GM19397 (cell line): ENCODE measurements at regions not wholly inside any gene's neighbourhood (a gene's known extent, or its start where the extent isn't known, plus 50 kb on each side); places are given as distances from the start of the nearest gene placed in this dataset.
"Not testable (repeated sequence)": the region's sequence is repeated elsewhere in the genome, so short reads cannot be mapped to it uniquely, and the experiment has no call there.

Experiments used
- ATAC-seq: cut with Tn5 transposase; IDR thresholded peaks from one replicate; pipeline ENCODE4 v1.9.1; 2021; ENCODE audit warnings: mild to moderate bottlenecking, moderate library complexity; ENCODE audit not compliant: unreplicated experiment

DNA sequence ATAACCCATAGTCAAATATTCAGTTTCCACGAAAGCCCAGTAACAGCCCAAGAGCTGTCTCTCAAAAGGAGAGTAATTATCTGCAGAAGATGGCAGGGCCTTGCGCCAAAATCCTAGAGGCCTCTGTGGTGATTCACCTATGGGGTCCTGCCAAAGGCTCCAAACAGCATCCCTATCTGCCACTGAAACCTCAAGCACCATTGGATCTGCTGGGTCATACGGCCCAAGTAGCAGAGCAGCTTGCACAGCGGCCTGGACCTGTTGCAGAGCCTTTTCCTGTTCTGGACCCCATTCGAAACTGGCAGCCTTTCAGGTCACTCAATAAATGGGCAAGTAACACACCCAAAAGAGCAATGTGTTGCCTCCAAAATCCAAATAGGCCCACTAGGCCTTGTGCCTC, 183.2 kb upstream of the IPO5 start:
- ATAC-seq = not testable (repeated sequence)

DNA sequence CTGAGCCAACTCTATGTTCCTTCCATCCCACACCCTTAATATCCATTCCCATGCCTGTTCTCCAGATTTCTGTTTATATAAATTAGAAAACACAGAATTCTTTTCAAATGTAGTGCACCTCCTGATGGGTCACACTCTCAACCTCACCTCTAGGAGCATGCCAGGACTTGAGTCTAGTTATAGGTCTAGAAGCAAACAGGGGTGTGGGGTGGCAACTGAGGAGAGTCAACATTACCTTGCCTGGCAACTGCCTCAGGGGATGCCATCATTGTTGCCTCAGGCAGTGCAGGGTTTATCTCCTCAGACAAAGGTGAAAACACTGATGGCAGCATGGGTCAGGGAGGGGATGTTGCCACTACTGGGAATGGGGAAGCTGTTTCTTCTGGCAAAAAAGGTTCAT, 181.0 kb upstream of the IPO5 start:
- ATAC-seq = not testable (repeated sequence)

DNA sequence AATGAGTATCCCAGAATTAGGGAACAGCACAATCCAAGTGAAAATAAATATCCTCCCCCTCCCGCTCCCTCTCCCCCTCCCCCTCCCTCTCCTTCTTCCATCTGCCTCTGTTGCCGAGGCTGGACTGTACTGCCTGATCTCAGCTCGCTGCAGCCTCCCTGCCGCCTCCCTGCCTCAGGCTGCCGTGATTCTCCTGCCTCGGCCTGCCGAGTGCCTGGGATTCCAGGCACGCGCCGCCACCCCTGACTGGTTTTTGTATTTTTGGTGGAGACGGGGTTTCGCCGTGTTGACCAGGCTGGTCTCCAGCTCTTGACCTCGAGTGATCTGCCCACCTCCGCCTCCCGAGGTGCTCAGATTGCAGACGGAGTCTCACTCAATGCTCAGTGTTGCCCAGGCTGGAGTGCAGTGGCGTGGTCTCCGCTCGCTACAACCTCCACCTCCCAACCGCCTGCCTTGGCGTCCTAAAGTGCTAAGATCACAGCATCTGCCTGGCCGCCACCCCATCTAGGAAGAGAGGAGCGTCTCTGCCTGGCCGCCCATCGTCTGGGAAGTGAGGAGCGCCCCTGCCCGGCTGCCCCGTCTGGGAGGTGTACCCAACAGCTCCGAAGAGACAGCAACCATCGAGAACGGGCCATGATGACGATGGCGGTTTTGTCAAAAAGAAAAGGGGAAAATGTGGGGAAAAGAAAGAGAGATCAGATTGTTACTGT, 178.9 kb upstream of the IPO5 start:
- not testable (repeated sequence) for ATAC-seq

DNA sequence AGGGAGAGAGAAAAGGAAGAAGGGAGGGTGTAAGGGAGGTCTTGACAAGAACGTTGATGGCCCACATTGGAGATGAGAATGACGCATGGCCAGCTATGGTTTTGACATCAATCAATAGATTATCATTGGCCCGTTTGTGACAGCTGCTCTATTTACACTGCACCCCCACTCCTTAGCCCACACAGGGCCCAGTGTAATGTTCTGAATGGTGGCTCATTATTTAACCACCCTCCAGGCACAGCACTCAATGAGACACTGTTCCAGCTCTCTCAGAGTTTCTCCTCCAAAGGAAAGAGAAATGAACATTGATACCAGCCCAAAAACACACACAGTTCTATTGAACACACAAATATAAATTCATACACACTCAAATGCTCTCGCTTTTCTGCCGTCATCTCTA, 173.0 kb upstream of the IPO5 start:
- ATAC-seq = no peak

DNA sequence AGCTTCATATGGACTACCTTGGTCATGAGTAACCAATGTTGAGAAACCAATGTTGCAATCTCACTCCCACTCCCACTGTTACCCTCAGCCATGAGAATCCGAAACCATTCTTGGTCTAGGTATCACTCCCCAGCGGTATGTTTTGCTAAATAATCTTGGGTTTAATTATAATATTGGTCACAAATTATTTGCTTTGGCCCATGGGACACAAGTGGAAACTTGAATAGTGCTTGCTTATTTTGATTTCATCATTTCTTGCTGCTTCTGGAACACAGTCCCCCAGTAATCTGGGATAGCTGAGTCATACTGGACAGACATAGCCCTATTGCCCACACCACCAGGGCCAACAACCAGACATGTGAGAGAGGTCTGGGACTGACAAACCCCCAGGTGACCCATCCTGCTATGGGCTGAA, 171.6 kb upstream of the IPO5 start:
- ATAC-seq = no peak

DNA sequence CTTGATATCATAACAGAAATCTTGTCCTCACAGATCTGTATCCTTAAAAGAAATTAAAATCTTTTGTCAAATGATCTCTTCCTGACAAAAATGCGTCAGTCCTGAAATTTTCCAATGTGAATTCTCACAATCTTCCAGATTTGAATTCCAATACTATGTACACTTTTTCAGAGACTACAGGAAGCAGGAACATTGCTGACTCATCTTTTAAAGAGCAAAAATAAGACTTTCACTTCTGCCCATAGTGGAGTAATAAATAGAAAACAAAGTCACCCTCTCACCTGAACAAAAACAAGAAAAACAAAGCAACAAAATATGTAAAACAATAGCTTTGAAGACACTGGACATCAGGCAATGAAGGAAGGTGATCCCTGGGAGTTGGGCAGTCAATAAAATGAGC, 167.0 kb upstream of the IPO5 start:
- ATAC-seq = no peak

DNA sequence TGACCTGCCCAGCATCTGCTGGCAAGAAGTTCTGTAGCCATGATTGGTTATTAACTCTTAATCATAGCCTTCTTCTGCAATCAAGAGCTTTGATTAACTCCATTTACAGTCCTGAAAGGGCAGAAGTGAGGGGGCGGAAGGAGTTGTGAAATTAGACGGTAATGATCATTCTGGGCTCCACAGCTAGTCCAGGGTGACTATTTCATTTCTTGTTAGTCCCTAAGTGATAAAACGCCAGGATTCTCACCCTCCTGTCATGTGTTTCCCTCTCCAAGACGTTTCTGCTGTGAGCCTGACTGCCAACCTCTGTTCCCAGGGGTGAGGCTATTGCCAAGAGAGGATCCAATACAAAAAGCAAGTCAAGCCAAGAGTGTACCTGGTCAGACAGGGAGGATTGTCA, 155.9 kb upstream of the IPO5 start:
- ATAC-seq = no peak

DNA sequence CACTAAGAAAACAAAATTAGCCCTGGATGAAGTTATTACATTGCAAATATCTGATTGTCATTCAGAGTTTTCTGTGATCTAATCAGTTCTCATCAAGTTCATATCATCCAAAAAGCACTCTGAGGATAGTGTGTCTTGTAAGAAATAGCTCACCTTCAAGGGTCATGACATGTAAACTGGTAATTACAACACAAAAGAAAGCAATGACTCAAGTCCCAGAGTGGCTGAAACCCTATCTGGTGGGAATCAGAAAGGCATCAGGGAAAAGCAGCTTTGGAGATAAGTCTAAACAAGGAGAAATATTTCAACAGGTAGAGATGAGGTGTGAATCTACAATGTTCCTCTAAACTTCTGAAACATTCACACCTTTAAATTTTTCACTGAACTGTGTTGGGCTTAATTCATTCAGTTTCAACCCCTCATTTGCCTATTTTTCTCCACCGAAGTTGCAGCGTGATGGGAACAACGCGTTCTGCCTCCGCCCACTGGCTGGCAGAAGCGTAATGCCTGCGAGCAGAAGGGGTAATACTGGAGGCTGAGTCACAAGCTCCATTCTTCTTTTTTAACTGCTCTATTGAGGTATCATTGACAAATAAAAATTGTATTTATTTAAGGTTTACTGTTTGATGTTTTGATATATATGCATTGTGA, 155.2 kb upstream of the IPO5 start:
- no peak for ATAC-seq

DNA sequence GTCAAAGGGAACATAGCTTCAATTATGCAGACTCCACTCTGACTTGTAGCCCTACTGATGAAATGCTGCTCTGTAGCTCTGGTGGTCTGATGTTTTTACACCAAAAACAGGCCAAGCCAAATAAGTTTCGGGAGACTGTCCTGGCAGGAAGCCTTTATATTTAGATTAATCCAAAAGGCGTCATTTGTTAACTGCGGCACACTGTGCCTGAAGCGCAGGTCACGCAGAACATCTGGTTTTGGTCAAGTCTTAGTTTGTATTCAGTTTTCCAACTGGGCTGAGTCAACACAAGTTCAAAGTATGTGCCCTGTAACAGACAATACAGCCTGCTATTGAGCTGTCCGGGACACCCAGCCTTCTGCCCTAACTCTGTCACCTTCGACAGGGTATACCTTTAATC, 154.6 kb upstream of the IPO5 start:
- ATAC-seq = no peak

DNA sequence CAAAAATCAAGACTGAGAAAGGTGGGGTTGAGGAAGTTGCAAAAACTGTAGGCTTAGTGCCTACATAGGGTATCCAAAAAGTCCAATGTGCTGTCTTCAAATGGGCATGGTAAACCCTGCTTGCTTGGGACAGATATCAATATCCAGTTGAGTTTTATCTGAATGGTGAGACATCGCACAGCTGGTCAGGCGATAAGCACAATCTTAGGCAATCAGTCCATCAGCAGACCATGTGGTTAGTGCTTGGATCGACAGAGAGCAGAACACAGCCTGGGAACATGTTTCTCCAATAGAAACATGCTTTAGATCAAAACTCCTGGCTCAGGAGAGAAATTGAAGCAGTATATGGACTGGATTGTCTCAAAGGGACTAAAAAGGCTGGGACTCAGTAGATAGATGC, 151.3 kb upstream of the IPO5 start:
- no peak for ATAC-seq

DNA sequence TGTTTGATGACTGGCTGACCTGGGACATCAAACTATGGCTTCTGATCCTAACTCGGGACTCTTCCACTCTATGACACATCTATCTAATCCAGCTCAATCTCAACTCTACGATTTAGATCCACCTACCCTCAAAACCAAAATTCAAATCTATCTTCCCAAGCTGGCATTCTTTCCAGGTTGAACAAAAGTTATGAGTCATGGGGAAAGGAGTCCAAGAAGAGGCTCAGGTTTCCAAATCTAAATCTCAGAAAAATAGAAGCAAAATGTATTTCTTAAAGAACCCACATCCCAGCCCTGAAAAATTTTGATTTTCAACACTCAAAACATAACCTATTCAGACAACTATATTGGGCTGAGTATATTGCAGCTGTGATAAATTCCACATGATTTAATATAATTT, 143.9 kb upstream of the IPO5 start:
- ATAC-seq = no peak

DNA sequence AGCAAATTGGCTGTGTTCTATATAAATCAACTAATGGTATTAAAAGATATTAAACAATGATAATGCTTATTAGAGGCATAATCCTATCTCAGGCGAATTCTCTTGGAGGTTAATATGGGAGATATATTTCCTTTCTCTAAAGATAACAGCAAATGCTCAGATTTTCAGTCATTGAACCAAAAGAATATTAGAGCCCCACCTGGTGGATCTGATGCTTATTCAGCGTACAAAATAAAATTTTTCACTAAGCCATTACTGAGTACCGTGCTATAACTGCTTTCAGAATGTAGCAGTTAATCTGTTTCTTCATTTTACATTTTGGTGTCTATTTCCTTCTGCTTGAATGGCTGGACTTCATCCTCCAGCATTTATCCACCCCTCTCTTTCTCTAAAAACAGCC, 143.3 kb upstream of the IPO5 start:
- ATAC-seq = no peak

DNA sequence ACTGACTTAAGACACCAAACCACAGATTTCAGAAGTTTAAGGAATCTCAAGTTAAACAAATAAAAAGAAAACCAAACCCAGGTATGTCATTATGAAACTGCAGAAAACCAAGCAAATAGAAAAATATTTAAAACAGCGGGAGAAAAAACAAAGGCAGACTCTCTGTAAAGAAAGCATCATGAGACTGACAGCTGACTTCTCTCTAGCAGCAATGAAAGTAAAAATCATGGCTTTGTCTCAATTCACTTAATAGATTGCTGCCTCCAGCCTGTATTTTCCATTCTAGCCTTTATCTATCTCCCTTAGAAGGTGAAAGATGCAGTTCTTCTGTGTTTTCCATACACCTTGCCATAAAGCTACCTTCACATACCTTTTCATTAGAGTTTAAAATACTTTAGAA, 131.1 kb upstream of the IPO5 start:
- ATAC-seq = no peak

DNA sequence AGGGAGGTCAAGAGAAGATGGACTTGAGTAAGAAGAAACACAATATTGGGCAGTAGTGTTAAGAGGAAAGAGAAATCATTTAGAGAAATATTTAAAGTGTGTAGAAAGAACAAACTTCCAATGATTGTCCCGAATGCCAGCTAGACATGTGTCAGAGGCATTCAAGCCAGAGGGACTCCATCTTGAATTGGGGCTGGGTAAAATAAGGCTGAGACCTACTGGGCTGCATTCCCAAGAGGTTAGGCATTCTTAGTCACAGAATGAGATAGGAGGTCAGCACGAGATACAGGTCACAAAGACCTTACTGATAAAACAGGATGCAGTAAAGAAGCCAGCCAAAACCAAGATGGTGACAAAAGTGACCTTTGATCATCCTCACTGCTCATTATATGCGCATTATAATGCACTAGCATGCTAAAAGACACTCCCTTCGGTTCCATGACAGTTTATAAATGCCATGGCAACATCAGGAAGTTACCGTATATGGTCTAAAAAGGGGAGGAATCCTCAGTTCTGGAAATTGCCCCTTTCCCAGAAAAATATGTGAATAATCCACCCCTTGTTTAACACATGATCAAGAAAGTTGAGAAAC, 127.0 kb upstream of the IPO5 start:
- no peak for ATAC-seq

DNA sequence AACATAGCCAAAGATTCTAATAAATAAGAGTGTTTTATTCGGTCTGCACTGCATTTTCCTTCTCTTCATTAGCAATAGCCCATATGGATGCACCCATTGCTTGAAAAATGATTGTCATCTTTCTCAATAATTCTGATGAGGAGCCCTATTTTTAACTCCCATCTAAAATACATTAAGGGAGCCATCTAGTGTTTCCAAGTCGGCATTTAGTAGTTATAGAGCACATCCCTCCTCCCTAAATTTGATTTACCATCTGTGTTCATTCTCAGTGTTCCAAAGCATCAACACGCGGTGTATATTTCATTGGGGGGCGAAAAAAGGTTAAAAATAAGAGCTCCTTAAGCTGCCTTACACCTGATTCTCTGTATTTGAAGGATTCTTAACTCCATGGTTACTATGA, 119.2 kb upstream of the IPO5 start:
- ATAC-seq = no peak

DNA sequence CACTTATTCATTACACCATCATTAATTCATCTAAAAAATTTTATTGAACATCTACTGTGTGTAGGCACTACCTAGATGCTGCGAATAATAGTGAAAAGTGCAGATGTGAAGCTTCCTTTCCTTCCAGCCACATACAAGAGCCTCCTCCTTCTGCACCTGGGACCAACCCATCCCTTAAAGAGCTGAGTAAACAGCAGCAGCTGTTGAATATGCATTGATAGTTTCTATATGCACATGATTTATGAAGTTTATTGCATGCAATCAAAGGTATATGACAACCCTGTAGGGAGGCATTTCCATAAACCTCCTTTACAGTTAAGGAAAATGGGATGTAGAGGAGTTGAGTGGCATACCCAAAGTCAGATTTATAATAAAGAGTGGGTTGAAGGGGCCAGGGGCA, 110.3 kb upstream of the IPO5 start:
- ATAC-seq = no peak

DNA sequence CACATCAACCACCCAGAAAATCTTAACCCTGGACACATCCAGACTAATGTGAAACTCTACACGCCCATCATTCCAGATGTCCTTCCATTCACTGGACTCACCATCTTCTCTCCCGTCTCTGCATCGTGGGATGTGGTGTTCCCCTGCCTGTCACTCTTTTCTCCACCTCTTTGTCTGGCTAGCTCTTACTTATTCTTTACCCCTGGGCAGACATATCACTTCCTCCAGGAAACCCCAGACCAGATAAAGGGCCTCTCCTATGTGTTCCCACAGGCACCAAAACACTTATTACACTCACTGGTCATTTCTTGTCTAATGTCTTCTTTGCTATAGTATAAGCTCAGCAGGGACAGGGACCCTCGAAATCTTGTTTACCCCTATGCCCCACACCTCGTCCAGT, 109.3 kb upstream of the IPO5 start:
- no peak for ATAC-seq

DNA sequence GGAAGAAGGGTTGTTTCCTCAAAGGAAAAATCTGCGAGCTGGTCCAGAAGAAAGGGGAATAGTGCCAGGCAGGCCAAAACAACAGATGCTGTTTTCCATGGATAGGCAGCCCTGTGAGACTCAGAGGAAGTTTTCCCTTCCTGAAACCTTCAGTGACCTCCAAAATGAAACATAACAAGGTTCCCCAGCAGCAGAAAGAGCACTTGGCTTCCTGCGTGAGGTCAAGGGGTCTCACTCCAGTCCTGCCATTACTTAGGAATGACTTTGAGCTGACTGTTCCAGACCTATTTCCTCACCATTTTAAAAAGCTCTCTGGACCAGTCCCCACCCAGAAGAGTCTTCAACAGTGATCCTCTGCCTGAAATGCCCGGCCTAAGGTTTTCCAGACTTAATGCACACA, 104.6 kb upstream of the IPO5 start:
- ATAC-seq = no peak

DNA sequence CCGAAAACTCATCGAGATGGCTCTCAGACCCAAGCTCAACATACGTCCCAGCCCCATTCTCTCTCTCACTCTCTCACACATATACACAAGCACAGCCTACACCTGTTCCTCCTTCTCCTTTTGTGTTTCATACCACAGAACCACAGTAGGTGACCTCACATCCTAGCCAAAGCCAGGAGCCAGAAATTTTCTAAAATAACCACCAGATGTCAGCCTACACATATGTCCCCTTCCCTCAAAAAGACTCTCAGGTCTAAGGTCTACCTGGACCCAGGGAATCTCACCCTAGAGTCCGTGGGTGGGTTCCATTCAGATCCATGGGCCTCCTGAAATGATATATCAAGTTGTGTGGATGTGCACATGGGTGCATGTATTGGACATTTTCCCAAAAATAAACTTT, 104.2 kb upstream of the IPO5 start:
- peak; percentile 81 for ATAC-seq

DNA sequence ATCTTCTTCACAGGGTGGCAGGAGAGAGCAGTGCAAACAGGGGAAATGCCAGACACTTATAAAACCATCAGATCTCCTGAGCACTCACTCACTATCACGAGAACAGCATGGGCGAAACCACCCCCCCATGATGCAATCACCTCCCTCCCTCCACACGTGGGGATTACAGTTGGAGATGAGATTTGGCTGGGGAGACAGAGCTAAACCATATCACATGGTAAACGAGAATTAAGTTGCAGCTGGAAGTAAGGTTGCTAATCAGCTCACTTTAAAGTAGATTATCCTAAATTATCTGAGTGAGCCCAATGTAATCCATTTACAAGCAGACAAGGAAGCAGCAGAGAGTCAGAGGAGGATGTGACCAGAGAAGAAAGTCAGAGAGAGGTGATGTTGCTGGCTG, 102.2 kb upstream of the IPO5 start:
- no peak for ATAC-seq

DNA sequence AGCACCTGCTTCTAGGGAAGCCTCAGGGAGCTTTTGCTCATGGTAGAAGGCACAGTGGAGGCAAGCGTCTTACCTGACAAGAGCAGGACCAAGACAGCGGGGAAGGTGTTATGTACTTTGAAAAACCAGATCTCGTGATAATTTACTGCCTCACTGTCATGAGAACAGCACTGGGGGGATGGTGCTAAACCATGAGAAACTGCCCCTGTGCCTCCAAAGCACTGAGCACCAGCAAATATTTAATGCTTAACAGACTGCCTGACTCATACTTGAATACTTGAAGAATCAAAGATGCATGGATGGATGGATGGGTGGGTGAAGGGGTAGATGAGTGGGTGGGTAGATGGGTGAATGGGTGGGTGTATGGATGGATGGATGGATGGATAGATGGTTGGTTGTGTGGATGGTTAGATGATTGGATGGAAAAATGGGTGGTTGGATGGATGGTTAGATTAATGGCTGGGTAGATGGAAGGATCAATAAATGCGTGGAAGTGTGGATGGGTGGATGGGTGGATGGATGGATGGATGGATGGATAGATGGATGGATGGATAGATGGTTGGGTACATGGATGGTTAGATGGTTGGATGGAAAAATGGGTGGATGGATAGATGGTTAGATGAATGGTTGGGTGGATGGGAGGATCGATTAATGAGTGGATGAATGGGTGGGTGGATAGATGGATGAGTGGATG, 101.1 kb upstream of the IPO5 start:
- ATAC-seq = no peak

DNA sequence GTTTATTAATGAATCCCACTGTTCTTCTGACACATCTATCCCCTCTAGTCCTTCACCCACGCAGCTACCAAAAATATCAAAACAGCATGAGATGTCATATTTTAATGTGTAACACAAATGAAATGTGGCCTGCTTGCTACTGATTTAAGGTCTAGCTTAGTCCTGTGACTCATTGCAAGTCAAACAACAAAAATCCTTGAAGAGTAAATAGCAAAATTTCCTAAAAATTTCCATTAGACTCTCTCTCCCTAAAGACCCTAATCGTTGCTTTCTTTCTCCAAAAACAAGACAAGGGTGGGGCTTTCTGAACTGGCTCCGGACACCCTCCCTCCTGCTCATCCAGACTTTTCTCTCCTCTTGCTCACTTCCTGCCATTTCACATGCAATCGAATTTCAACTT, 99.9 kb upstream of the IPO5 start:
- no peak for ATAC-seq
